ENCODE measurements at regions not wholly inside any gene's neighbourhood (a gene's known extent, or its start where the extent isn't known, plus 50 kb on each side); places are given as distances from the start of the nearest gene placed in this dataset.

DNA sequence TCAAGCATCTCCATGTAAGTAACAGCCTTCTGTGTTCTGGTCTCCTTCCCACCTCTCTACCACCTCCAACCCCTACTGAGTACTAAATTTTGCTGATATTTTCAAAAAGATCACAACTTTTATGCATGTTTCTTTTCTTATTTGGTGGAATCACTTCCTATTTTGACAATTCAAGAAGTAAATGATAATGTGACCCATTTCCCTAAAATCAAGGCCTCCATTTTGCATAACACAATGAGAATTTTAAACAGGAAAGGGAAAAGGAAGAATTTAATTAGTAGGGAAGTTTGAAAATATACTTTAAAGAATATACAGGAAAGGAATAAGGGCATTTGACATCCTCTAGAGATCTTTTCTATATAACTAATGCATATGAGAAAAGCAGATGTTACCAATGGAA lies 212.9 kb upstream of the RASA1 start:
- intact Hi-C loops (cut with DNase I) = no loop called here
- Histone ChIP-seq H3K4me1 (peaks cover 0 to 5% (median 0%) of the 10 kb centered on the region in 9 donors), H3K9me3 (peaks cover 0 to 10% (median 0%) of the 10 kb centered on the region in 11 donors), H3K36me3 (no peaks in the 10 kb centered on the region), H3K27ac (peak overlapping the region in 1 of 10 donors; percentile 63), H3K4me3 (no peak overlapping the region), H3K27me3 (no peaks in the 10 kb centered on the region)
- ATAC-seq = no peak
- DNase-seq = no peak
- no peak for TF ChIP-seq CTCF (IDR thresholded peaks at IDR 0.05)

GRCh38 chr5:87061046-87061445 lies 206.6 kb upstream of the RASA1 start:
- no peak for DNase-seq
- TF ChIP-seq CTCF (IDR thresholded peaks at IDR 0.05) = no peak
- intact Hi-C loops (cut with DNase I) = no loop called here

DNA sequence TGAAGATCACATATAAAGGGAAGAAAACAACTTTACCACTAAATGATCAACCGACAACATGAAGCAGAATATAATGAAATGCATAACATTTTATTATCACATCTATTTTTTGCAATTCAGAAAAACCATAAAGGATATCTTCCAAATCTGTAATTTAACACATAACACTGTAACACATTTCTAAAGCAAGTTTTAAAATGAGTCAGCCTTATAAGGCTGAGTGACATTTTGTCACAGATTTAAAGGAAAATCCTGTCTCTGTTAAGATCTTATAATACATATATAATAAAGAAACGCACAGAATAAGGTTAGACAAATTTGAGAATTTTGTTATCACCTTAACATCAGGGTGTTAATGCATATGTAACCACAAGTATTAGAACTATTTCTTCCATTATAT lies 198.4 kb upstream of the RASA1 start:
- ATAC-seq = no peak
- Histone ChIP-seq H3K9me3 (no peaks in the 10 kb centered on the region), H3K36me3 (no peaks in the 10 kb centered on the region), H3K4me1 (no peaks in the 10 kb centered on the region), H3K4me3 (no peak overlapping the region), H3K27me3 (no peaks in the 10 kb centered on the region), H3K27ac (no peak overlapping the region)
- 83 to 87% methylated on average over 2 of the region's 2 CpGs for WGBS, 2 donors
- TF ChIP-seq CTCF (IDR thresholded peaks at IDR 0.05) = no peak
- DNase-seq = no peak
- intact Hi-C loops (cut with DNase I) = no loop called here

More at GRCh38 chr5:87061046-87061445, 206.6 kb upstream of the RASA1 start:
- Histone ChIP-seq H3K9me3 (peaks cover 0 to 20% (median 4%) of the 10 kb centered on the region in 11 donors), H3K27ac (no peak overlapping the region), H3K27me3 (no peaks in the 10 kb centered on the region), H3K36me3 (no peaks in the 10 kb centered on the region), H3K4me3 (no peak overlapping the region), H3K4me1 (no peaks in the 10 kb centered on the region)
- WGBS, 2 donors = 76 to 89% methylated on average over 1 of the region's 1 CpG
- ATAC-seq = no peak

GRCh38 chr5:87069974-87070608 lies 197.6 kb upstream of the RASA1 start:
- H3K4me3 ChIP-seq = no peak overlapping the region
- no peaks in the 10 kb centered on the region for H3K9me3 ChIP-seq
- no peaks in the 10 kb centered on the region for H3K36me3 ChIP-seq
- peaks cover 0 to 3% (median 0%) of the 10 kb centered on the region in 9 donors for H3K4me1 ChIP-seq
- DNase-seq (peak in 1 of 2 donors; percentile 16), ATAC-seq (peak in 2 of 8 donors; percentile 41 to 59)
- intact Hi-C loops (cut with DNase I) = loop anchor here in 5 of 10 donors (2.0 to 10.0 kb wide), 5 partner anchors 65 to 332 kb away; no protein-coding TSS in a partner anchor
- no peak overlapping the region for H3K27ac ChIP-seq
- H3K27me3 ChIP-seq = no peaks in the 10 kb centered on the region
- TF ChIP-seq CTCF (IDR thresholded peaks at IDR 0.05) = peak in 8 of 9 donors; percentile 23 to 64 (median 50)
- 30 to 35% methylated on average over 3 of the region's 3 CpGs for WGBS, 2 donors

Measured in heart right ventricle (tissue), 16 donors.